ENCODE measurements at regions not wholly inside any gene's neighbourhood (a gene's known extent, or its start where the extent isn't known, plus 50 kb on each side); places are given as distances from the start of the nearest gene placed in this dataset.

GRCh38 chrX:40171513-40172400 is 74.0 kb upstream of the BCOR start:
- no peaks in the 10 kb centered on the region for H3K9me3 Mint-ChIP-seq
- H3K4me1 Mint-ChIP-seq = peaks cover 43% of the 10 kb centered on the region
- no peaks in the 10 kb centered on the region for H3K36me3 Mint-ChIP-seq
- peak overlapping the region; percentile 91 for H3K4me3 Mint-ChIP-seq
- H3K27me3 Mint-ChIP-seq = no peaks in the 10 kb centered on the region
- H3K27ac Mint-ChIP-seq = peak overlapping the region; percentile 95

- peaks cover 51% of the 10 kb centered on the region for H3K4me1 Mint-ChIP-seq
- peak overlapping the region; percentile 95 for H3K27ac Mint-ChIP-seq
- H3K27me3 Mint-ChIP-seq = no peaks in the 10 kb centered on the region
- peak overlapping the region; percentile 91 for H3K4me3 Mint-ChIP-seq
- no peaks in the 10 kb centered on the region for H3K9me3 Mint-ChIP-seq
- no peaks in the 10 kb centered on the region for H3K36me3 Mint-ChIP-seq
Observed at GRCh38 chrX:40170830-40171512, 73.2 kb upstream of the BCOR start.

GRCh38 chrX:40169193-40170101 is 71.7 kb upstream of the BCOR start:
- H3K27ac Mint-ChIP-seq = peak overlapping the region; percentile 97
- no peaks in the 10 kb centered on the region for H3K9me3 Mint-ChIP-seq
- no peaks in the 10 kb centered on the region for H3K36me3 Mint-ChIP-seq
- H3K4me1 Mint-ChIP-seq = peaks cover 56% of the 10 kb centered on the region
- no peaks in the 10 kb centered on the region for H3K27me3 Mint-ChIP-seq
- H3K4me3 Mint-ChIP-seq = peak overlapping the region; percentile 91

GRCh38 chrX:40168480-40169011 is 70.8 kb upstream of the BCOR start:
- peaks cover 53% of the 10 kb centered on the region for H3K4me1 Mint-ChIP-seq

GRCh38 chrX:40167850-40168479 is 70.2 kb upstream of the BCOR start:
- Mint-ChIP-seq H3K27ac (peak overlapping the region; percentile 23), H3K9me3 (no peaks in the 10 kb centered on the region), H3K4me3 (peak overlapping the region; percentile 88), H3K27me3 (no peaks in the 10 kb centered on the region), H3K36me3 (no peaks in the 10 kb centered on the region), H3K4me1 (peaks cover 48% of the 10 kb centered on the region)

More at GRCh38 chrX:40168480-40169011, 70.8 kb upstream of the BCOR start:
- no peaks in the 10 kb centered on the region for H3K27me3 Mint-ChIP-seq
- peak overlapping the region; percentile 88 for H3K4me3 Mint-ChIP-seq
- H3K36me3 Mint-ChIP-seq = no peaks in the 10 kb centered on the region
- no peak overlapping the region for H3K27ac Mint-ChIP-seq
- no peaks in the 10 kb centered on the region for H3K9me3 Mint-ChIP-seq

GRCh38 chrX:40167233-40167849 is 69.6 kb upstream of the BCOR start:
- peak overlapping the region; percentile 87 for H3K27ac Mint-ChIP-seq
- H3K4me1 Mint-ChIP-seq = peaks cover 52% of the 10 kb centered on the region
- no peaks in the 10 kb centered on the region for H3K27me3 Mint-ChIP-seq
- H3K4me3 Mint-ChIP-seq = peak overlapping the region; percentile 88
- H3K9me3 Mint-ChIP-seq = no peaks in the 10 kb centered on the region
- H3K36me3 Mint-ChIP-seq = no peaks in the 10 kb centered on the region

GRCh38 chrX:40166582-40166981 is 68.8 kb upstream of the BCOR start:
- Mint-ChIP-seq H3K27me3 (no peaks in the 10 kb centered on the region), H3K4me1 (peaks cover 54% of the 10 kb centered on the region), H3K27ac (no peak overlapping the region), H3K9me3 (no peaks in the 10 kb centered on the region), H3K4me3 (peak overlapping the region; percentile 88), H3K36me3 (no peaks in the 10 kb centered on the region)

- Mint-ChIP-seq H3K4me3 (no peak overlapping the region), H3K9me3 (no peaks in the 10 kb centered on the region), H3K36me3 (no peaks in the 10 kb centered on the region), H3K4me1 (peaks cover 50% of the 10 kb centered on the region), H3K27ac (no peak overlapping the region), H3K27me3 (no peaks in the 10 kb centered on the region)
Observed at GRCh38 chrX:40165861-40166260, 68.1 kb upstream of the BCOR start.

GRCh38 chrX:40165206-40165605 is 67.4 kb upstream of the BCOR start:
- peaks cover 44% of the 10 kb centered on the region for H3K4me1 Mint-ChIP-seq
- no peak overlapping the region for H3K4me3 Mint-ChIP-seq
- no peak overlapping the region for H3K27ac Mint-ChIP-seq
- H3K27me3 Mint-ChIP-seq = no peaks in the 10 kb centered on the region
- no peaks in the 10 kb centered on the region for H3K9me3 Mint-ChIP-seq
- no peaks in the 10 kb centered on the region for H3K36me3 Mint-ChIP-seq

GRCh38 chrX:40164751-40165150 is 67.0 kb upstream of the BCOR start:
- no peaks in the 10 kb centered on the region for H3K9me3 Mint-ChIP-seq
- H3K27me3 Mint-ChIP-seq = no peaks in the 10 kb centered on the region
- H3K27ac Mint-ChIP-seq = no peak overlapping the region
- no peaks in the 10 kb centered on the region for H3K36me3 Mint-ChIP-seq
- H3K4me1 Mint-ChIP-seq = peaks cover 41% of the 10 kb centered on the region
- H3K4me3 Mint-ChIP-seq = no peak overlapping the region

- Mint-ChIP-seq H3K9me3 (no peaks in the 10 kb centered on the region), H3K27me3 (no peaks in the 10 kb centered on the region), H3K27ac (no peak overlapping the region), H3K4me3 (peak overlapping the region; percentile 72), H3K36me3 (no peaks in the 10 kb centered on the region), H3K4me1 (peaks cover 19% of the 10 kb centered on the region)
Observed at GRCh38 chrX:40158036-40158706, 60.4 kb upstream of the BCOR start.

GRCh38 chrX:40157228-40158035 is 59.7 kb upstream of the BCOR start:
- no peaks in the 10 kb centered on the region for H3K36me3 Mint-ChIP-seq
- H3K27me3 Mint-ChIP-seq = no peaks in the 10 kb centered on the region
- peaks cover 12% of the 10 kb centered on the region for H3K4me1 Mint-ChIP-seq
- no peak overlapping the region for H3K27ac Mint-ChIP-seq
- H3K9me3 Mint-ChIP-seq = no peaks in the 10 kb centered on the region
- H3K4me3 Mint-ChIP-seq = peak overlapping the region; percentile 51

- no peaks in the 10 kb centered on the region for H3K9me3 Mint-ChIP-seq
- H3K27me3 Mint-ChIP-seq = no peaks in the 10 kb centered on the region
- H3K4me1 Mint-ChIP-seq = peaks cover 9% of the 10 kb centered on the region
- H3K36me3 Mint-ChIP-seq = no peaks in the 10 kb centered on the region
- no peak overlapping the region for H3K4me3 Mint-ChIP-seq
- no peak overlapping the region for H3K27ac Mint-ChIP-seq
Observed at GRCh38 chrX:40156470-40157227, 58.9 kb upstream of the BCOR start.
